ENCODE measurements at regions not wholly inside any gene's neighbourhood (a gene's known extent, or its start where the extent isn't known, plus 50 kb on each side); places are given as distances from the start of the nearest gene placed in this dataset.

DNA sequence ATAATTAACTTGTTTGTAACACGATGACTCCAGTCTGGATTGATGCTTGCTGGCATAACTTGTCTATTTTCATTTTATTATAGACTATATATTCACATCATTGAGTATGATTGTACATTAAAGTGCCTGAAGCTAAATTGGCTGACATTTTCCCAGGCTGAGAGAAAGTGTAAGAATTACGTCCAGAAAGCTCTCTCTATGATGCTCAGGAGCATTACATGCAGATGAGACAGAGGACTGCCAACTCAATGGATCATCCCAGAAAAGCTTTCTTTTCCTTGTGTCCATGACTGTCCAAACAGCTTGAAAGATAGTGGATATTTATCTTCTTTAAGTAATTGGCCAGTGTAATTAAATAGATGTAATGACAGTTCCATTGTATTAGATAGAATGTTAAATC lies 1372.2 kb upstream of the TMEFF2 start:
- no peaks in the 10 kb centered on the region for H3K36me3 ChIP-seq (replicated peaks; ENCODE audit: low read depth, low read length)
- no peaks in the 10 kb centered on the region for H4K20me1 ChIP-seq (ENCODE audit: insufficient read depth, low read length)
- no peaks in the 10 kb centered on the region for H3K9me3 ChIP-seq (ENCODE audit: insufficient read depth, low read length)
- no peak overlapping the region for H3K9ac ChIP-seq (ENCODE audit: low read length)
- TF ChIP-seq EZH2phosphoT487 (IDR thresholded peaks at IDR 0.05; ENCODE audit: low read depth) (no peak), CTCF (IDR thresholded peaks at IDR 0.05; ENCODE audit: low read depth, low read length) (no peak)
- no peak overlapping the region for H2AFZ ChIP-seq (ENCODE audit: low read depth, low read length)
- no peak overlapping the region for H3K27ac ChIP-seq (ENCODE audit: low read length)
- H3K4me1 ChIP-seq (ENCODE audit: low read length), result no peaks in the 10 kb centered on the region
- no peak overlapping the region for H3K4me3 ChIP-seq (ENCODE audit: low read length)
- no peak overlapping the region for H3K4me2 ChIP-seq (ENCODE audit: low read length)
- H3K79me2 ChIP-seq (ENCODE audit: low read length), result no peaks in the 10 kb centered on the region
- no peaks in the 10 kb centered on the region for H3K27me3 ChIP-seq (ENCODE audit: low read depth, low read length)

DNA sequence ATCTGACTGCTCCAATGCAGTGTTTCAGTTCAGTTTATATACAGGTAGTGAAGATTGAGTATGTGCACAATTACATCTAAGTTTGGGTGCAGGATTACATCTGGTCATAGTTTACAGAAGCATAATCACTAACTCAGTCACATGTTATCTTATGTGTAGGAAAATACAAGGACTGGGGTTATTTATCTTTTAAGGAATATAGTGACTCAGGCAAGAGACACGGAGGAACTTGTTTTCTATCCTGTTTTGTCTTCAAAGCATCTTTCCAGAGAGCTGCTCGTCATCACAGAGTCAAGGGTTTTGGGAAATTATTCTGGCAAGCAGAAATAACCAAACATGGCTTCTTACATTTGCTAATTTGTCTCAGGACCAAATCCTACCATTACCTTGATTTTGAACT lies 1371.5 kb upstream of the TMEFF2 start:
- no peak overlapping the region for H3K4me2 ChIP-seq (ENCODE audit: low read length)
- no peaks in the 10 kb centered on the region for H3K27me3 ChIP-seq (ENCODE audit: low read depth, low read length)
- no peak overlapping the region for H3K9ac ChIP-seq (ENCODE audit: low read length)
- H3K4me1 ChIP-seq (ENCODE audit: low read length), result peaks cover under 1% of the 10 kb centered on the region; the same call in 1 of the 2 replicates
- no peak overlapping the region for H3K4me3 ChIP-seq (ENCODE audit: low read length)
- TF ChIP-seq CTCF (IDR thresholded peaks at IDR 0.05; ENCODE audit: low read depth, low read length), result no peak
- TF ChIP-seq EZH2phosphoT487 (IDR thresholded peaks at IDR 0.05; ENCODE audit: low read depth), result no peak
- no peak overlapping the region for H2AFZ ChIP-seq (ENCODE audit: low read depth, low read length)
- no peaks in the 10 kb centered on the region for H3K79me2 ChIP-seq (ENCODE audit: low read length)
- H3K36me3 ChIP-seq (replicated peaks; ENCODE audit: low read depth, low read length), result no peaks in the 10 kb centered on the region
- H4K20me1 ChIP-seq (ENCODE audit: insufficient read depth, low read length), result no peaks in the 10 kb centered on the region
- H3K27ac ChIP-seq (ENCODE audit: low read length), result no peak overlapping the region
- H3K9me3 ChIP-seq (ENCODE audit: insufficient read depth, low read length), result no peaks in the 10 kb centered on the region

GRCh38 chr2:193562031-193562430 lies 1367.3 kb upstream of the TMEFF2 start:
- Histone ChIP-seq H3K4me3 (ENCODE audit: low read length) (no peak overlapping the region), H3K27me3 (ENCODE audit: low read depth, low read length) (no peaks in the 10 kb centered on the region), H3K4me2 (ENCODE audit: low read length) (no peak overlapping the region), H3K79me2 (ENCODE audit: low read length) (no peaks in the 10 kb centered on the region), H3K4me1 (ENCODE audit: low read length) (peaks cover 7% of the 10 kb centered on the region; the same call in 1 of the 2 replicates), H3K9ac (ENCODE audit: low read length) (no peak overlapping the region), H2AFZ (ENCODE audit: low read depth, low read length) (no peak overlapping the region), H3K9me3 (ENCODE audit: insufficient read depth, low read length) (no peaks in the 10 kb centered on the region), H4K20me1 (ENCODE audit: insufficient read depth, low read length) (no peaks in the 10 kb centered on the region), H3K27ac (ENCODE audit: low read length) (no peak overlapping the region), H3K36me3 (replicated peaks; ENCODE audit: low read depth, low read length) (no peaks in the 10 kb centered on the region)
- no peak for TF ChIP-seq EZH2phosphoT487 (IDR thresholded peaks at IDR 0.05; ENCODE audit: low read depth)
- no peak for TF ChIP-seq CTCF (IDR thresholded peaks at IDR 0.05; ENCODE audit: low read depth, low read length)

DNA sequence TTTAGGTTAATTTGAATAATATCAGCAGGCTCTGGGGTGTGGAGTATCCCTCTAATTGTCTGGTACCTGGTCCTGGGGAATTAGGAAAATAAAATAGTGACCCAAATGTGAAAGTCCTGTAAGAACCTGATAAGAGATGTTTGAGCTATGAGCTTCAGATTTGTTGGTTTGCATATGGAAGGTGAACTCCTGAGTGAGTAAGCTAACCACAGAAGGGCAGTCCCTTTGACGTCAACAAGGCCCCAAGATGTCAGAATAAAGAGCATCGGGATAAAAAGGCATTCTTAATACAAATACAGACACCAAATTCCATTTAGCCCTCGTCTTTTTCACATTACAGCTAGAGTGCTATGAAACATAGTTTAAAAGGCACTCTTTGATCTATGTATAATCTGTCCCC lies 1366.3 kb upstream of the TMEFF2 start:
- no peaks in the 10 kb centered on the region for H3K79me2 ChIP-seq (ENCODE audit: low read length)
- H3K4me1 ChIP-seq (ENCODE audit: low read length), result peaks cover 7% of the 10 kb centered on the region; the same call in 1 of the 2 replicates
- no peaks in the 10 kb centered on the region for H3K36me3 ChIP-seq (replicated peaks; ENCODE audit: low read depth, low read length)
- no peaks in the 10 kb centered on the region for H3K9me3 ChIP-seq (ENCODE audit: insufficient read depth, low read length)
- peak overlapping the region; percentile 73 for H2AFZ ChIP-seq (ENCODE audit: low read depth, low read length)
- no peak overlapping the region for H3K27ac ChIP-seq (ENCODE audit: low read length)
- no peaks in the 10 kb centered on the region for H3K27me3 ChIP-seq (ENCODE audit: low read depth, low read length)
- no peaks in the 10 kb centered on the region for H4K20me1 ChIP-seq (ENCODE audit: insufficient read depth, low read length)
- no peak overlapping the region for H3K4me3 ChIP-seq (ENCODE audit: low read length)
- H3K4me2 ChIP-seq (ENCODE audit: low read length), result no peak overlapping the region
- no peak overlapping the region for H3K9ac ChIP-seq (ENCODE audit: low read length)
- TF ChIP-seq CTCF (IDR thresholded peaks at IDR 0.05; ENCODE audit: low read depth, low read length), result no peak
- TF ChIP-seq EZH2phosphoT487 (IDR thresholded peaks at IDR 0.05; ENCODE audit: low read depth), result no peak
